T-helper 1 cell treated with Interleukin-12 subunit alpha and Interleukin-12 subunit beta and Interleukin-4 antibody, amounts not matched to agents 30 ng/mL and 1 ng/mL, for 36 hours (primary cell): ENCODE measurements at regions not wholly inside any gene's neighbourhood (a gene's known extent, or its start where the extent isn't known, plus 50 kb on each side); places are given as distances from the start of the nearest gene placed in this dataset.
"Not testable (repeated sequence)": the region's sequence is repeated elsewhere in the genome, so short reads cannot be mapped to it uniquely, and the experiment has no call there.

ENCODE experiments used
- intact Hi-C: fragments of 100-400 bp; cut with micrococcal nuclease; formaldehyde crosslinking; loops from one replicate; pipeline ENCODE4 v1.15.1; 2024

GRCh38 chr12:75686233-75686632 is 174.8 kb upstream of the KRR1 start:
- intact Hi-C loops, result not testable (repeated sequence)

- intact Hi-C loops, result no loop called here
Measured at GRCh38 chr12:75685617-75686225, 174.3 kb upstream of the KRR1 start.

- intact Hi-C loops, result no loop called here
Measured at GRCh38 chr12:75684678-75685616, 173.5 kb upstream of the KRR1 start.

GRCh38 chr12:75683995-75684586 is 172.7 kb upstream of the KRR1 start:
- intact Hi-C loops, result not testable (repeated sequence)

GRCh38 chr12:75683220-75683619 is 171.8 kb upstream of the KRR1 start:
- intact Hi-C loops, result no loop called here

- intact Hi-C loops, result no loop called here
Measured at GRCh38 chr12:75677522-75677921, 166.1 kb upstream of the KRR1 start.

GRCh38 chr12:75674393-75674792 is 163.0 kb upstream of the KRR1 start:
- intact Hi-C loops, result no loop called here

GRCh38 chr12:75672200-75672599 is 160.8 kb upstream of the KRR1 start:
- intact Hi-C loops, result no loop called here

GRCh38 chr12:75670216-75670615 is 158.8 kb upstream of the KRR1 start:
- intact Hi-C loops, result no loop called here

GRCh38 chr12:75666939-75667334 is 155.5 kb upstream of the KRR1 start:
- intact Hi-C loops, result no loop called here

- intact Hi-C loops, result no loop called here
Measured at GRCh38 chr12:75666126-75666938, 154.9 kb upstream of the KRR1 start.

- intact Hi-C loops, result no loop called here
Measured at GRCh38 chr12:75665216-75665615, 153.8 kb upstream of the KRR1 start.

- intact Hi-C loops, result no loop called here
Measured at GRCh38 chr12:75662511-75663159, 151.2 kb upstream of the KRR1 start.

GRCh38 chr12:75661908-75662307 is 150.5 kb upstream of the KRR1 start:
- intact Hi-C loops, result no loop called here

- intact Hi-C loops, result no loop called here
Measured at GRCh38 chr12:75660805-75661404, 149.5 kb upstream of the KRR1 start.

- intact Hi-C loops, result no loop called here
Measured at GRCh38 chr12:75660107-75660530, 148.7 kb upstream of the KRR1 start.

- intact Hi-C loops, result loop anchor here (1.0 to 5.0 kb wide), 5 partner anchors 17 to 372 kb away; partner anchors contain the start of gene PHLDA1
Measured at GRCh38 chr12:75658901-75659823, 147.8 kb upstream of the KRR1 start.

GRCh38 chr12:75658286-75658685 is 146.9 kb upstream of the KRR1 start:
- intact Hi-C loops, result loop anchor here (1.0 to 5.0 kb wide), 5 partner anchors 16 to 373 kb away; partner anchors contain the start of gene PHLDA1

GRCh38 chr12:75657831-75658230 is 146.4 kb upstream of the KRR1 start:
- intact Hi-C loops, result loop anchor here (1.0 to 5.0 kb wide), 5 partner anchors 16 to 373 kb away; partner anchors contain the start of gene PHLDA1
